NCI-H524 treated with DMSO at 0.1 percent for 48 hours (cell line): ENCODE measurements at regions not wholly inside any gene's neighbourhood (a gene's known extent, or its start where the extent isn't known, plus 50 kb on each side); places are given as distances from the start of the nearest gene placed in this dataset.

Experiments used
- DNase-seq: peaks from one replicate; lab custom pipeline; 2025; lab: John Stamatoyannopoulos, UW

DNA sequence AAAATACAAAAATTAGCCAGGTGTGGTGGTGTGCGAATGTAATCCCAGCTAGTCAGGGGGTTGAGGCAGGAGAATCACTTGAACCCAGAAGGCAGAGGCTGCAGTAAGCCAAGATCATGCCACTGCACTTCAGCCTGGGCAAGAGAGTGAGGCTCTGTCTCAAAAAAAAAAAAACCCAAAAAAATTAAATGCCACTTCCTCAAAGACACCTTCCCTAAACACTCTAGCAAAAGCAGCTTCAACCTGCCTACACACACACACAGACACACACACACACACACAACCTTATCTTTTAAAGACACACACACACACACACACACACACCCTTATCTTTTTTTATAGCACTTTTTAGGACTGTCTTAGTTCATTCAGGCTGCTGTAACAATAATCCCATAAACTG lies 201.7 kb upstream of the PSMD7 start:
- DNase-seq: no peak

DNA sequence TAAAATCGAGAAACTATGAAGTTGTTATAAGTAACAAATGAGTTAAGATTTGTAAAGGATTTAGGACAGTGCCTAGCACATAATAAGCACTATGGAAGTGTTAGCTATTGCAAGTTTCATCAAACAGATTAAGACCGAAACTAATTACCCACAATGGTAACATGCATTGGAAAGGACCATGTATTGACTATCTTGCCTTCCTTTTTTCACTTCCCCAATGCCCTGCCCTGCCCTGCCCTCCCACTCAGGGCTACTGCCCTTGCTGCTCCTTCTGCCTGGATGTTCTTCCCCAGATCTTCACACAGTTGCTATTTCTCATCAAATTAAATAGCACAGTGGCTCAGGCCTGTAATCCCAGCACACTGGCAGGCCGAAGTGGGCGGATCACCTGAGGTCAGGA lies 202.1 kb upstream of the PSMD7 start:
- no peak for DNase-seq

DNA sequence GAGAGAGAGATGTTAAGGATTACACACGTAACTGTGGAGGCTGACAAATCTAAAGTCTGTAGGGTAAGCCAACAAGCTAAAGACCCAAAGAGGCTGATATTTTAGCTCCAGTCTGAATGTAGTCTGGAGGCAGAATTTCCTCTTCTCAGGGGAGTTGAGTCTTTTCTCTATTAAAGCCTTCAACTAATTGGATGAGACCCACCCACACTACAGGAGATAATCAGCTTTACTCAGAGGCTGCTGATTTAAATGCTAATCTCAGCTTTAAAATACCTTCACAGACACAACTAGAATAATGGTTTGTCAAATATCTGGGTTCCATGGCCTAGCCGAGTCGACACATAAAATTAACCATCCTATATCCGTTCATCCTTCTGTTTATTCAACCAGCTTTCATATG lies 204.3 kb upstream of the PSMD7 start:
- DNase-seq: no peak

DNA sequence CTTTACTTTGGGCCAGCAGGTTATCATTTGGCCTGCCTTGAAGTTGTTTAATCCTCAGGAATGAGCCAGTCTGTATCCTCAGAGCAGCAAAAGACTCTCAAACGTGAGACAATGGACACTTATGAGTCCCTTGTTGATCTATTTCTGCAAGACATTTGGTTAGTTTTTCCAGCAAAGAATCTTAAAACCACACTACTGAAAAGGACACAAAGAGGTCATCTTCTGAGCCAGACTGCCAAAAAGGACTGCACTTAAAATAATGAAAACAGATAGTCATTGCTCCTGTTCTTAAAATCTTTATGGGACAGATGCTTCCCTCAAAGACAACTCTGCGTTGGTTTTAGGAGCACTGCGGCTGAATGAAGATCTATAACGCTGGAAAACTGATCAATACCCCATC lies 205.7 kb upstream of the PSMD7 start:
- DNase-seq: no peak

DNA sequence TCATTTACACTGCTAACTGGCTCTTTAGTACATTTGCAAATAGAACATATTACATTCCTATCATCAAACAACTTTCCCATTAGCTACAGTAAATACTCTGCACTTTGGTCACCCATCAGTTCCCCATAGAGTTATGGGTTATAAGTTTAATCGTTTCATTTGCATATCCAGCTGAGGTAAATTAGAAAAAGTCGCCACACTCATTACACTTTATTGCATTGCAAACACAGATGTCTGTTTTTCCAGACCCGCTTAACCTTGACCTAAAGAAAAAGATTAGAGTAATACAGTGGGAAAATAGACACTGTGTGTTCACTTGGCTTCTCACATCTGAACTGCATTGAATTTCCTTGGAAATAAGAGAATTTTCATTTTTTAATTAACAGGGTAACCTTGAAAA lies 213.1 kb upstream of the PSMD7 start:
- no peak for DNase-seq

DNA sequence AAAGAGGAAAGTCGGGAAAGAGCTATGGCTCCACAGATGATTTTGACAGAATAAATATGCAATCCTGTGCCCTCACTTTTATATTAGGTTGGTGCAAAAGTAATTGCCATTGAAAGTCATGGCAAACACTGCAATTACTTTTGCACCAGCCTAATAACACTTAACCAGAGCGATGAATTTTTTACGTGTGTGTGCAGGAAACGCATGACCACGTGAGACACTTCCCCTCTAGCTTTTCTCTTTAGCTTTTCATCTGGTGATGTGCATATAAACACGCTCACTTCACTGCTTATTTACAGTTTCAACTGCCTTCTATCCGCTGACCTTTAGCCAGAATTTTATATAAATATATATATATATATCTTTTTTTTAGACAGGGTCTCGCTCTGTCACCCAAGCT lies 216.3 kb upstream of the PSMD7 start:
- no peak for DNase-seq

DNA sequence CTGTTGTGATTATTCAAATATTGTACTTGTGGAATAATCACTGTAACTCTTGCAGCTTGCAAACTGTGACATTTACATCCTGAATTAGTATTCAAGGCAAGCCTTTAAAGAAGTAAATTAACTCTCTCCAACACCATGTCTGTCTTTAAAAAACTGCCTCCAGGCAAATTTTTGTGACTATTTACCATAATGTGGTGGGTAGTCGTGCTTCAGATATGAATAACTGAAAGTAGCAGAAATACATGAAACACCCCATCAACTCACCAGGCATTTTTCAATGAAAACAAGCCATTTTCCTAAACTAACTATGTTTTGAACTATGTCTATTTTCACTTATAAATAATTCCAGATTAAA lies 217.4 kb upstream of the PSMD7 start:
- DNase-seq: no peak

DNA sequence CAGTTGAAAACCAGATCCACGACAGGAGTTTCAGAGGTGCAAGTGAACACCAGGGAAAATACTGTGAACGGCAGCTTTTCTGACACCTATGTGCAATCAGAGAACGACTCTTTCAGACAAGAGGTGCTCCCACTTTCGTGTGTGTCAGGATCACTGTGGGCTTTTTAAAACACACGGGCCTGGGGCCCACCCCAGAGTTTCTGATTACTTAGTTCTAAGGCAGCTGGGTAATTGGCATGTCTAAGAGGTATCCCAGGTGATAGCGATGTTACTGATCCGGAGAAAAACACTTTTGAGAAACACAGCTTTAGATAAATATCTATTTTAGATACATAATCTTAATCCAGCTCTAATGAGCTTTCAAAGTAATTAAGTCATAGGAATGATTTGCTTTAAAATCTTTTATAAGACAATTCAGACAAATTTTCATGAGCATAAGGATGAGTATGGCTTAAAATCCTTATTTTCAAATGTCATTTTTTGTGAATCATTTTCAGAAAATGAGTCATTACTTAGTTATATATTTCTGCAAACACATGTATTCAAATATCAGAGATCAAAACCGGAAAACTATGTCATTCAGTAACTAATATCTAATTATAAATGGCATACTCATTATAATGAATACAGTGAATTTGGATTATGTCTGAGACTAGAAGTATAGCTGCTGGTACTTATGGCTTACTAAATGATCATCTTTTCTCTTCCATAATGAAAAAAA lies 217.9 kb upstream of the PSMD7 start:
- no peak for DNase-seq

DNA sequence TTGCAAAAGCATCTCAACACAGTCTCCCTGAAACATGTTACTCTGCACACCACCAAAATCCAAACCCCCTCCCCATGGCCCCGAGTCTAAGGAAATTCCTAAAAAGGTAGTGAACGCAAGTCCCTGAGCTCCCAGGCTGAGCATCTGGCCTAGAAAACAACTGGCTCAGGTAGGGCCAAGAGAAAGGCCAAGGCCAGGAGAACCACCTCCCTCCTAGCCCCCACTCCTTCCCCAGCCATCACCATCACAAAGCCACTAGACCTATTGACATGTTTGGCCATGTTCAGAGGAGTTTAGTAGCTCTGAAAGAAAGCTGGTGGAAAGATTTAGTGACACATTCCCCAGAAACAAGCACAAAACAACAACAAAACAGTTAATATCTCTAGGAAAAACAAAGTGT lies 220.0 kb upstream of the PSMD7 start:
- no peak for DNase-seq

DNA sequence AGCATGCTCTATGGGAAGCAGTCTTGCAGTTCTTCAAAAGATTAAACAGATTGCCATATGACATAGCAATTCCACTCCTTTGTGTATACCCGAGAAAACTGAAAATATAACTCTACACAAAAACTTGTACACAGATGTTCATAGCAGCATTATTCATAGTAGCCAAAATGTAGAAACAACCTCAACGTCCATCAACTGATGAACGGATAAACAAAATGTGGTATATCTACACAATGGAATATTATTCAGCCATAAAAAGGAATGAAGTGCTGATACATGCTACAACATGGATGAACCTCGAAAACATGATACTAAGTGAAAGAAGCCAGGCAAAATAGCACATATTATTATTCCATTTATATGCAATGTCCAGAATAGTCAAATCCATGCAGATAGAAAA lies 221.2 kb upstream of the PSMD7 start:
- DNase-seq: no peak

DNA sequence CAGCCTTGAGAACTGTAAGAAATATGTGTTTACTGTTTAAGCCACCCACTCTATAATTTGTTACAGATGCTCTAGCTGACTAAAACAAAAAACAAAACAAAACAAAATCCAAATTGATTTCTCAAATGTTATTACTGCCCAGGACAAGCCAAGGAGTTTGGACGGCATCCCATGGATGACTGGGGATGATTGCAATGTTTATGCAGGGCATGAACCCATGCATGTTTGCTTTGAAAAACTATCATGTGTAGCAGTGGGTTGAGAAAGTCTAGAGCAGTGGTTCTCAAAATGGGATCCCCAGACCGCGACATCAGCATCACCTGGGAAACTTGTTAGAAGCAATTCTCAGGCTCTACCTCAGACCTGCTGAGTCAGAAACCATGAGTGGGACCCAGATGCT lies 223.2 kb upstream of the PSMD7 start:
- no peak for DNase-seq

DNA sequence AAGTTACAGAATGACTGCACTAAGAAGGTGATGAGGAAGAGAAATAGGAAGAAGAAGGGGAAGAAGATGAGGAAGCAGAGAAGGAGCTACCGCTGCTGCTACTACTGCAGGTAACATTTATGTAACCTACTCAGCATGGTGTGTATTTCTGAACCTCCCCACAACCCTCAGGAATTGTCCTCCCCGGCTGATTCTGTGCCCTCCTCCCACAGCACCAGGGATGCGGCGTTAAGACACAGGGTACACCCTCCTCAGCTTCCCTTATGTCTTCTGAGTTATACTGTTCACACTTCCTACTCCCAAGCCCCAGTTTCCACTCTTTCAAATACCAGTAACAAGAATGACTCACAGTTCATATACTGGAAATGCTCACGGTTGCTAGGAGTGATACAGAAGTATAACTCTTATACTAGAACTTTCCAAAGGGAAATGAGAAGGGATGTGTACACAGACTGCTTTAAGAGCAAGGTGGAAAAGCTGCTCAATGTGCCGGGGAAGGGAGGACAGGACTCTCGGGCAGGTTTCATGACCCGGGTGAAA lies 224.5 kb upstream of the PSMD7 start:
- DNase-seq: no peak

DNA sequence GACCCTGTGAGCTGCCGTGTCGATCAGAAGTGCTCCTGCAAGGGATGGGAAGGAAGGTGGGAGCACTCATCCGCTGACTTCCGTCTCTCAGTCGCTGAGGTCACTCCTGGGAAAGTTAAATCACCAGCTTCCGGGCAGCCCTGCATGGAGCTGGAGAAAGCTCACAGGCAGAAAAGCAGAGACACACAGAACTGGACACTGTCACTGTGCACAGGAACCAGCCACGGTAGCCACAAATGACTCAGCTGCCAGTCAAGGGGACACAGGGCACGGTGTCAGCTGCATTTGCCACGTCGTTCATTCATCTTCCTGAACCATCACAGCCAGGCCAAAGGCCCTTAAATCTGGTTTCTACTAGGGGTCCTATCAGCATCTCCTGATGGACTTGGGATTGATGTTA lies 226.4 kb upstream of the PSMD7 start:
- DNase-seq: no peak

DNA sequence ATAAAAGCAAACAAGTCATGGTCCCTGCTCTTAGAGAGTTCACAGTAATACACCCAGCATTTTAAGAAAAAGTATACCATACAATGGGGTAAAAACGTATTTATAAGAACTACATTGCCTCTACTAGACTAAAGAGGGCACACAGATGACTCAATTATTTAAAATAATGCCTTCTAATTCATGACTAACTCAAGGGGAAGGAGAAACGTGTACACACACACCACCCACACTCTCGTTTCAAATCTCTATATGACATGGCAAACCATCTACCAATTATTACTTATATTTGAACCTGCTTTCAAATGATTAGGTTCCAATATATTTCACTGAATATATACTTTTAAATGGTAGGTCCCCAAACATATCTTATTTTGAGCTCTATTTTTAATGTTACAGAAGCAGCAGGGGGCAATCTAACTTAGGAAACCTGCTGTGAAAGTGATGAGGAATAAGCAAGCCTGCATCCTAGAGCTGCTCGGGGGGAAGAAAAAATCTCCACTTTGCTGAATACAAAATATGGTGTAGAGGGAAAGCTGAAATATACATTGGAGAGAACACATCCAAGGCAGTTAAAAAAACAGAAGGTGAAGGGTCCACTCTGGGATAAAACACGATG lies 232.4 kb upstream of the PSMD7 start:
- DNase-seq: no peak

DNA sequence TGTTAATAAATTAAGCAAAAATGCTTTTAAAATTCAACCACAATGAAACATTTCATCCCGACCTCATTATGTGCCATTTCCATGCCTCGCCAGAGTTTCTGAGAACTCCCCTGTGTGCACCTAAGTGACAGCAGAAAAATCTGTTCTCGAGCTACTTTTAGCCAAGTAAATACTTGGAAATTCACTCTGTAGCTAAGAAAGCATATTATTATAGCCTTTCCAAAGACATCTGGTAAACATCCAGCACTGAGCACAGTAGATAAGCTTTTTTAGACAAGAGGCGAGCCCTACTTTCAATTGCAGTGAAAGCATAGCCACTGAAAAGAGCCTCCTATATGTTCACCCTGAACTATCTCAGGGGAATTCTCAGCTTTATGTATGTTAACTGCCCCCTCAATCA lies 242.8 kb upstream of the PSMD7 start:
- no peak for DNase-seq

DNA sequence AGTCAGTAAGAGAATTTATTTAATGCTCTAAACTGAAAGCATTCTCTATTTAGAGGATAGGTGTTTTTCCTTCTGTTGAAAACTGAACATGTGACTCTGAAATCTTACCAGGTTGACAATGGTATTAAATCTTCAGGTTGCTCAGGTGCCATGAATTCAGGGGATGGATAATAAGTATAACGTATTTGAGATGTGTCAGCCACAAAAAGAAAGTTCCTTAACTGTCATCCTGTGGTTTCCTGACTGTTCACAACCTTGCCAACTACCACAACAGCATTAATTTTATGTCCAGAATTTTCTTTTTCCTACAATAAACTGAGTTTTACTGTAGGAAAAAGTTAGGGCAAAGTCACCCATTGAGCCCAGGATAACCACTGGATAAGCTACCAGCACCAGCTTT lies 243.3 kb upstream of the PSMD7 start:
- no peak for DNase-seq

DNA sequence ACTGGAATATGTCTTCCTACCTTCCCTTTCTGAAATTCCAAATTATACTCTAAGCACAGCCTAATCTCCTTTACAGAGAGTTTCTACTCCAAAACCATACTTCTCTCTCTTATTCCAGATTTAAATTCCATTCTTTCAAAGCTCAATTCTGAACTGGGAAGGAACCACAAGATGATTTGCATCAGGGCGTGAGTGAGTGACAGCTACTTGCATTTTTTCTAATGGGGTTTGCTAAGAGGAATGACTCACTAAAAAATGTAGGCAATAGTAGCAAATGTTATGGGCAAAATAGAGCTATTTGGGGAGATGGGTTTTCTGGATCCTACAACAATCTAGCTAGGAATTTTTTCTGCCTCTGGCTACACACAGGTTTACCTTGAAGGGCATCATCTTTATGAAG lies 244.6 kb upstream of the PSMD7 start:
- DNase-seq: no peak

DNA sequence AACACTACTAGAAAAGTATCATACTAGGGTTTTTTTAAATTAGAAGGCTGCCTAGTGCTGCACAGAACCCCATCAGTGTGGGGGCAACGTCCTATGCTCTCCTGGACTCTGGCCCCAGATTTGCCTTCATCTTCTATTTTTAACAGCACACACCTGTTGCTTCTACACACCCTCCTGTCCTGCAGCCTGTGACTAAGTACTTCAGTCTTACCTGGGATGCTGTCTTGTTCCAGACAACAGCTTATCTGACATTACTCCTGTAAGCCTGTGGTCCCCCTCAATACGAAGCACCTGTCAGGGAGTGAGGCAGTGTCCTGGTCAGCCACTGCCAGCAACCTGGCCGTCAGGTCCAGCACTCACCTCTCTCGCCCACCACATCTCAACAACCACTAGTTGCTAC lies 247.6 kb upstream of the PSMD7 start:
- DNase-seq: no peak

DNA sequence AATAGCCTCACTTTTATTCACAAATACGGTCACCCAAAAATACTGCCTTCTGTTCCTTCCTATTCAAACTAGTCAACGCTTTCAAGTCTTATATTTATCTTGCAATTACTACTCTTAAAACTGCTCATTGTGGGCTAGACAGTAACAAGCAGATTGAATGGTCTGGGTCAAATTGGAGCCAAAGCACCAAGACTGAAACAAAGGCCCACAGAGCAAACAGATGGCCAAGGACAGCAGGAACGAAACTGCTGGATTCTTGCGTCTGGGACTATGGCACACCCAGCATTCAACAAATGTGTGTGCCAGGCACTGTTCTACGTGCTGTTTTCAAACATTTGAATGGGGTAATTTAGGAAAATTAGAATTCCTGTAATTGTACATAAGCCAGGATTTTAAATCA lies 250.1 kb upstream of the PSMD7 start:
- no peak for DNase-seq

DNA sequence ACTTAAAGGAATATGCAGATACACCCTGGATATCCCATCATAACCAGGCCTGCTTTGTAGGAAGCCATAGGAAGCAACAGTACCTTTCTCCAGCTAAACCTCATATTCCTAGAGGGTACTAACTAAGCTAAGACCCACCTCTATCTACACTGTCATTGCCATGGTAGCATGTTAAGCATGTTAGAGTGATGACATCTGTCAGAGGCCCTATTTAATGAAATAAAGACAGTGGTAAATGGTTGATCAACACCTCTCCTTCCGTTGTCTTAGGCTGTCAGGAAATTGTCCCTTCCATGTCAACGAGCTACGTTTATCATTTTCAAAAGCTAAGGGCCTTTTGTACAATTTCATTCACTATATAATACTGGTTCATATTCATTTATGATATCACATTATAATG lies 251.1 kb upstream of the PSMD7 start:
- DNase-seq: no peak

DNA sequence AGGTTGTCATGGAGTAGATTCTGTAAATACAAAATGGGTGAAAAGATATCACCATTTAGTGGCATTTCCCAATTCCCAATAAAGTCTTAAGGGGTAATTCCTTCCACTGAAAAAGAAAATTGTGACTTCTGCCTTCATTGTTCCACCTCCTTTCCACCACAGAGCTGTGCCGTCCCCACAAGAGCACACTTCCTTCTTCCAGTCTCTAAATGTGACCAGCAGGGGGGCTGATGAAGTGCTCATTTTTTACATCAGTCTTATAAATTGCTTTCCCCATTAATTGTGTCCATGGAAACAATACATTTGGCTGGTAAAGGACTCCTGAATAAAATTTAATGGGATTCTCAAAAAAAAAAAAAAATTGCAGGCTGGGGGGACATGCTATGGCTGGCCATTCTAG lies 260.8 kb upstream of the PSMD7 start:
- no peak for DNase-seq

DNA sequence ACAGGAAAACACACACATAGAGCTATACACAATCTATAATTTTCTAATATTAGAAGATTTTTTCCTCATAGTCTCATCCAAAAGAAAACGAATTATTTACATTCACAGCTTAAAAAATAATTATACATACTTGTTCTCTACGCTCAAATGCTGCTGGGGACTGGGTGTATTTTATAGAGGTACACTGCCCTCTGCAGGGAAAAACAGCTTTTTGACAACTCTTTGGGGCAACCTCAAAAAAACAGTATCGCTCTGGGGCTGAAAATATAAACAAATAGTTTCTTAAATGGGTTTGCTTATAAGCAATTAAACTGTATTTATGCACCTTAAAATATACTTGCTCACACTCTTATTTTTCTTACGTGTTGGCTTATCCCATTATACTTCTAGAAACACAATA lies 261.8 kb upstream of the PSMD7 start:
- no peak for DNase-seq

DNA sequence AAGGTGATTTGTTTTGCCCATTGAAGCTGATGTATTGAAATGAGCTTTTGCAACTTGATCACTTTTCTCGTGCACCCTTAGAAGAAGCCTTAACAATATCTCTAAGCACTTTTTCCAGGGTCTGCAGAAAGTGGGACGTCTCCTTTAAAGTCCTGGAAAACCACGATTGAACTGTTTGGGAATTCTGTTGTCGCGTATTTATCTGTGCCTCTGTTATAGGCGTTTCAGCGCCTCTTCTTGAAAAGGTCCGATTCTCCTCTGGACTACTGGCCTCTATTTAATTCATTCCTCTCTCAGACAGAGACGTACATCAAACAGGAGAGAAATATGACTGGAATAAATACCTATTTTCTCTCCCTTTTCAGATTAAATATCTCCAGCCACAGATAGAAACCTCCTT lies 262.4 kb upstream of the PSMD7 start:
- no peak for DNase-seq

DNA sequence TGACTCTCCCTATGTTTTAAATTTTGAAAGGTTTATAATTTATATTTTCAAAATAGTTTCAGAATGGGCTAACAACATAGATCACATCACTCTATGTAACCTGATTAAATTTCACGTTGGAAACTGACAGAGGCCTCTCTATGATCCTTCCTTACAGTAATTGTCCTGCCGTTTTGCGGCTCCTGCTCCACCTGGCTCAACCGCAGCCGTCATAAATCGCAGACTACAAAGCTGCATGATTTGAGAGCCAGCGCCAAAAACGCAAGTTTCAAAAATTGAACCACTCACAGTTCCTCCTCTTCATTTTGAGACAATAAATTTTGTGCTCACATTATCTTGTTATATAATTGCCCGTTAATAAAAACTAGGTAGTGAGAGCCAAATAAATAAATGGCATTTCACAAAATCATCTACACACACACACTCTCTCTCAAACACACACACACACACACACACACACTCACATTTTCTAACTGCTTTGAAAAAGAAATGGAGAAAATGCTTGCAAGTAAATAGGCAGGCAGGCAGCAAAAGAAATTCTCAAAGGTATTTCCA lies 263.1 kb upstream of the PSMD7 start:
- no peak for DNase-seq
